Right lobe of liver (tissue), 6 donors: ENCODE measurements at regions not wholly inside any gene's neighbourhood (a gene's known extent, or its start where the extent isn't known, plus 50 kb on each side); places are given as distances from the start of the nearest gene placed in this dataset.

Source experiments
- ATAC-seq, 4 donors: fragments of 200-7000 bp; cut with Tn5 transposase; one replicate each; pipeline ENCODE4 v1.9.1; 2020; ENCODE audit warnings: mild to moderate bottlenecking in 4 of 4, moderate library complexity in 4 of 4
- DNase-seq, 3 donors: peaks; one replicate each; pipeline ENCODE4 v3.0.0-alpha.2; 2020
- H3K27ac ChIP-seq, 3 donors: fragments of 200-600 bp; one replicate each; pipeline ENCODE4 v1.8.0; 2022
- H3K27me3 ChIP-seq, 2 donors: fragments of 200-600 bp; one replicate each; pipeline ENCODE4 v1.8.0; 2022
- H3K36me3 ChIP-seq, 4 donors: fragments of 200-600 bp; sonication (generic) in 1 of 4; one replicate each; pipeline versions ENCODE4 v1.5.1 to v1.8.0; 2017 to 2022; ENCODE audit warnings: control low read depth in 1 of 4
- H3K4me1 ChIP-seq, 4 donors: fragments of 200-600 bp; sonication (generic) in 1 of 4; one replicate each; pipeline versions ENCODE4 v1.5.1 to v1.8.0; 2017 to 2022; ENCODE audit warnings: control low read depth in 1 of 4
- H3K4me3 ChIP-seq, 3 donors: fragments of 200-600 bp; one replicate each; pipeline ENCODE4 v1.8.0; 2022
- H3K9me3 ChIP-seq, 4 donors: fragments of 200-600 bp; sonication (generic) in 1 of 4; one replicate each; pipeline versions ENCODE4 v1.5.1 to v1.8.0; 2017 to 2022; ENCODE audit warnings: control low read depth in 1 of 4
- POLR2A ChIP-seq: fragments of 450-650 bp; IDR thresholded peaks from one replicate; pipeline ENCODE4 v1.6.1; 2017; ENCODE audit warnings: antibody characterized with exemption, mild to moderate bottlenecking
- WGBS: methylation state at CpG from one replicate; pipeline ENCODE4 v1.1.6; 2018; ENCODE audit warnings: low coverage, low lambda C conversion rate; ENCODE audit not compliant: insufficient coverage; ENCODE audit errors: missing lambda C conversion rate; 5-methylcytosine and 5-hydroxymethylcytosine counted together
- intact Hi-C, 2 donors: fragments of 100-400 bp; cut with DNase I; formaldehyde crosslinking; loops; one replicate each; pipeline versions ENCODE4 v1.11.2 to v1.14.1; 2022
- TF ChIP-seq, protein P1 (sequence below), 4 donors: fragments of 200-600 bp in 3 of 4; fragments of 450-650 bp in 1 of 4; IDR thresholded peaks; one replicate each; pipeline versions ENCODE4 v1.5.1 to v1.8.0; 2016 to 2022; ENCODE audit warnings: antibody characterized with exemption in 4 of 4, mild to moderate bottlenecking in 2 of 4
- donor health status: DM: no; HTN: yes; CAD: no.
- donor health status: DM: no; HTN: no; CAD: no.
- donor health status: DM: no; HTN: no; CAD: no.
- donor health status: DM: no; HTN: yes; CAD: no.
- donor health status: DM: no; HTN: yes; CAD: no.

DNA sequence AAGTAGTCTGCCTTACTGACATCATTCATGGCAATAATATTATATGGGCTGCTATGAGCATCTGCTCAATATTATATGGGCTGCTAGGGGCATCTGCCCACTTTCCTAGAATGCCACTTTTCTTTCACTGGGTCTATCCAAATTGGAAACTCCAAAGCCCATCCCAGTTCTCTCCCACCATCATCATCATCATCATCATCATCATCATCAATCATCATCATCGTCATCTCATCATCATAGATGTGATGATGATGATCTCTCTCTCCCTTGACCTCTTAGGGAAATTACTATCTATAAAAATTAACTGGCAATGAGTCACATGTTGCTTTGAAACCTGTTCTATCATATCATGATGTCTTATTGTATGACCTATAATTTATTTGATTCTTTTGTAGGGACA, 222.0 kb downstream of the TJP1 start:
- intact Hi-C loops: no loop called here
- no peak for TF ChIP-seq POLR2A
- TF ChIP-seq, protein P1, sequence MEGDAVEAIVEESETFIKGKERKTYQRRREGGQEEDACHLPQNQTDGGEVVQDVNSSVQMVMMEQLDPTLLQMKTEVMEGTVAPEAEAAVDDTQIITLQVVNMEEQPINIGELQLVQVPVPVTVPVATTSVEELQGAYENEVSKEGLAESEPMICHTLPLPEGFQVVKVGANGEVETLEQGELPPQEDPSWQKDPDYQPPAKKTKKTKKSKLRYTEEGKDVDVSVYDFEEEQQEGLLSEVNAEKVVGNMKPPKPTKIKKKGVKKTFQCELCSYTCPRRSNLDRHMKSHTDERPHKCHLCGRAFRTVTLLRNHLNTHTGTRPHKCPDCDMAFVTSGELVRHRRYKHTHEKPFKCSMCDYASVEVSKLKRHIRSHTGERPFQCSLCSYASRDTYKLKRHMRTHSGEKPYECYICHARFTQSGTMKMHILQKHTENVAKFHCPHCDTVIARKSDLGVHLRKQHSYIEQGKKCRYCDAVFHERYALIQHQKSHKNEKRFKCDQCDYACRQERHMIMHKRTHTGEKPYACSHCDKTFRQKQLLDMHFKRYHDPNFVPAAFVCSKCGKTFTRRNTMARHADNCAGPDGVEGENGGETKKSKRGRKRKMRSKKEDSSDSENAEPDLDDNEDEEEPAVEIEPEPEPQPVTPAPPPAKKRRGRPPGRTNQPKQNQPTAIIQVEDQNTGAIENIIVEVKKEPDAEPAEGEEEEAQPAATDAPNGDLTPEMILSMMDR (IDR thresholded peaks at IDR 0.05): no peak
- Histone ChIP-seq H3K4me1 (no peaks in the 10 kb centered on the region), H3K4me3 (no peak overlapping the region), H3K9me3 (no peaks in the 10 kb centered on the region), H3K36me3 (no peaks in the 10 kb centered on the region), H3K27ac (no peak overlapping the region), H3K27me3 (no peaks in the 10 kb centered on the region)
- DNase-seq: no peak
- 55% methylated on average over 1 of the region's 1 CpG for WGBS
- ATAC-seq: no peak

DNA sequence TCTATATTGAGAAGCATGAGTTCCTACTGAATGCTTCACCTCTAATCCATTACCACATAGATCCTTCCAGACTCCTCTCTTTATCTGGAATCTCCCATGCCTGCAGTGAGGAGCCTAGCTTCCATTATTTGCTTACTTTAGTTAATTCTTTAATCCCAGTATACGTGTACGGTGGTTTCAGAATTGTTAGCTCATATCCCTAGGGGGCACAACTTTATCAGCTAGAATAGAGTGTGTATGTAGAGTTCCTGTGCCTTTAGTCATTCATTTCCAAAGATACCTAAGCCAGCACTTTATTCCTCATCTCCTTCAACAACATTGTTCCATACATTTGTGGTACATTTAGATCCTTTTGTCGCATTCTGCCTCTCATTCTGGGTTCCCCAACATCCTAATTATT, 226.0 kb downstream of the TJP1 start:
- Histone ChIP-seq H3K4me1 (no peaks in the 10 kb centered on the region), H3K27ac (no peak overlapping the region), H3K36me3 (no peaks in the 10 kb centered on the region), H3K27me3 (no peaks in the 10 kb centered on the region), H3K9me3 (no peaks in the 10 kb centered on the region), H3K4me3 (no peak overlapping the region)
- WGBS: 47% methylated on average over 3 of the region's 3 CpGs
- intact Hi-C loops: no loop called here
- ATAC-seq: no peak
- no peak for TF ChIP-seq POLR2A
- TF ChIP-seq, protein P1 (IDR thresholded peaks at IDR 0.05): no peak
- no peak for DNase-seq

DNA sequence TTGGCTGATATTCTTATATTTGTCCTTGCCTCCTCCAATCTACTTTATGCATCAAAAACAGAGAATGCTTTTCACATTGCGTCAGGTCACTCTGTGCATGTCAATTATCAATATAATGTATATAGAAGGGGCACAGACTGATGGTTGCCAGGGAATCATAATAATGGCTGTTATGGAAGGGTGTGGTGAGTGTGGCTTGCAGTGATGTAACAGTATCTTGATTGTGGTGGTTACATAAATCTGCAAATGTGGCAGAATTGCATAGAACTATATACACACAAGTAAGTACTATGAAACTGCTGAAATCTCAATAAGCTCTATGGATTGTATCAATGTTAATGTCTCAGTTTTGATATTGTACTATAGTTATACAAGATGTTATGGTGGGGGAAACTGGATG, 228.6 kb downstream of the TJP1 start:
- intact Hi-C loops: no loop called here
- 82% methylated on average over 1 of the region's 1 CpG for WGBS
- no peak for ATAC-seq
- H3K36me3 ChIP-seq: no peaks in the 10 kb centered on the region
- H3K4me1 ChIP-seq: no peaks in the 10 kb centered on the region
- H3K27me3 ChIP-seq: no peaks in the 10 kb centered on the region
- H3K9me3 ChIP-seq: no peaks in the 10 kb centered on the region
- no peak for DNase-seq
- no peak overlapping the region for H3K4me3 ChIP-seq
- no peak for TF ChIP-seq POLR2A
- TF ChIP-seq, protein P1 (IDR thresholded peaks at IDR 0.05): no peak
- H3K27ac ChIP-seq: no peak overlapping the region

DNA sequence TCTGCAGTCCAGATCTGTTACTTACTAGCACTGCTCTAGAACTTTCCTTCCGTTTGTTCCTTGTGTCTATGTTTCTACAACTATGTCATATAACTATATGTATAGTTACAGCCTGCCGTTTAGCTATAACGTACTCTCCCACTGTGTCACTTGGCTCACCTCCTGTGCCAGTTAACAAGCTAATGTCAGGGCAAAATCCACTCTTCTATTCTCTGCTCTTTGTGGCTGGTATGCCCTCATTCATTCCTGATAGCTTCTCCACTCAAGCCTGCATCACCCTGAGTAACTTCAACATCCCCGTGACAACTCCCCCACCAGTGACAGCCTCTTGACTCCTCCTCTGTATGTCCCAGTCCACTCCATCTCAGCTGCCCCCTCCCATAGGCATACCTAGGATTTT, 229.2 kb downstream of the TJP1 start:
- DNase-seq (no peak), ATAC-seq (no peak)
- H3K4me3 ChIP-seq: no peak overlapping the region
- H3K27me3 ChIP-seq: no peaks in the 10 kb centered on the region
- intact Hi-C loops: no loop called here
- no peaks in the 10 kb centered on the region for H3K36me3 ChIP-seq
- H3K4me1 ChIP-seq: no peaks in the 10 kb centered on the region
- H3K9me3 ChIP-seq: no peaks in the 10 kb centered on the region
- H3K27ac ChIP-seq: no peak overlapping the region
- no peak for TF ChIP-seq POLR2A
- TF ChIP-seq, protein P1 (IDR thresholded peaks at IDR 0.05): no peak
- WGBS: 46% methylated on average over 4 of the region's 4 CpGs

DNA sequence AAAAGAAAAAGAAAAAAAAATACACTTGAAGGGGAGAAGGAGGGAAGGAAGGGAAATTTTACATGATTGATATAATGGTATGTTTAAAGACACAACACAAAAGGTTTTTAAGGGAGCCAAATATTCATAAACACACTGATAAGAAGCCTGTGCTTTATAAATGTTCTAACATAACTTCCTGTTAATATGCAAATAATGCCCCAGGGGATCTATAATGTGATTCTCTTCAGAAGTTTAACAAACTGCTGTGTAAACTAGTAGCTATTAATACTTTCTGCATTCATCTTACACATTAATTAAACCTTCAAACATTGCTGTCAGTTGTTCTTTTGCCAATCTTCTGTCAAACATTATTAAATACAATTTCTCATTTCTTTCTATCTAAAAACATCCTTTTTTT, 231.6 kb downstream of the TJP1 start:
- TF ChIP-seq, protein P1 (IDR thresholded peaks at IDR 0.05): no peak
- no peak for TF ChIP-seq POLR2A
- no peaks in the 10 kb centered on the region for H3K27me3 ChIP-seq
- H3K36me3 ChIP-seq: no peaks in the 10 kb centered on the region
- H3K4me3 ChIP-seq: no peak overlapping the region
- H3K27ac ChIP-seq: no peak overlapping the region
- DNase-seq (no peak), ATAC-seq (no peak)
- intact Hi-C loops: no loop called here
- no peaks in the 10 kb centered on the region for H3K9me3 ChIP-seq
- H3K4me1 ChIP-seq: no peaks in the 10 kb centered on the region
